ENCODE measurements at regions not wholly inside any gene's neighbourhood (a gene's known extent, or its start where the extent isn't known, plus 50 kb on each side); places are given as distances from the start of the nearest gene placed in this dataset.

- TF ChIP-seq CHD7 (IDR thresholded peaks at IDR 0.05; ENCODE audit: insufficient replicate concordance, low read length) (no peak), MAFK (IDR thresholded peaks at IDR 0.05; ENCODE audit: low read depth, low read length) (no peak), POU5F1 (IDR thresholded peaks at IDR 0.05; ENCODE audit: low read depth, low read length) (no peak)
- TF ChIP-seq, protein P1, sequence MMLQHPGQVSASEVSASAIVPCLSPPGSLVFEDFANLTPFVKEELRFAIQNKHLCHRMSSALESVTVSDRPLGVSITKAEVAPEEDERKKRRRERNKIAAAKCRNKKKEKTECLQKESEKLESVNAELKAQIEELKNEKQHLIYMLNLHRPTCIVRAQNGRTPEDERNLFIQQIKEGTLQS (IDR thresholded peaks at IDR 0.05; ENCODE audit: insufficient read depth, low read depth, low read length): no peak
These were observed 55.1 kb upstream of the APCDD1L start (continued) for GRCh38 chr20:58570204-58570859.

Data from H1 (cell line).